ENCODE measurements at regions not wholly inside any gene's neighbourhood (a gene's known extent, or its start where the extent isn't known, plus 50 kb on each side); places are given as distances from the start of the nearest gene placed in this dataset.

DNA sequence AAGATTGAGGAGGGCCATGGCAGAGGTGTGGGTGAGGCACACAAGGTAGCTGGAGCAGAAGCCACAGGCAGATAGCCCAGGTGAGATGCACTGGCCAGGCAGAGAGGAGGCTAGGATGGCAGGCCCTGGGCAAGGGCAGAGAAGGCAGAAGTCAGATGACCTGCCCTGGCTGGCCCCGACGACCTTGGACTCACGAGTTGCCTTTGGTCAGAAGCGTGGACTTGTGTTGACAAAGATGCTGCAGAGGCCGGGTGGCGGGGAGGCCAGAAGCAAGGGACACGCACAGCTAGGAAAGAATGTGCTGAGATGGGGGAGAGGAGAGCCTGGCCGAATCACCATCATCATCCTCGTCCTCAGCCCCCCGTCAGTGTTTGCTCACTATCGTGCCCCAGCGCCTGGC is 123.7 kb downstream of the RBFOX3 start:
- Histone ChIP-seq H3K4me3 (no peak overlapping the region), H3K9me3 (no peaks in the 10 kb centered on the region), H3K36me3 (no peaks in the 10 kb centered on the region), H3K4me1 (no peaks in the 10 kb centered on the region), H3K27ac (no peak overlapping the region), H3K27me3 (no peaks in the 10 kb centered on the region)
- TF ChIP-seq POLR2A (IDR thresholded peaks at IDR 0.05) (no peak), CTCF (IDR thresholded peaks at IDR 0.05) (no peak)
- DNase-seq: no peak
- intact Hi-C loops (cut with DNase I; ENCODE audit: low total_unique reads): no loop called here

- no peaks in the 10 kb centered on the region for H3K9me3 ChIP-seq
- TF ChIP-seq CTCF (IDR thresholded peaks at IDR 0.05) (no peak), POLR2A (IDR thresholded peaks at IDR 0.05) (no peak)
- no peaks in the 10 kb centered on the region for H3K27me3 ChIP-seq
- intact Hi-C loops (cut with DNase I; ENCODE audit: low total_unique reads): no loop called here
- H3K4me1 ChIP-seq: no peaks in the 10 kb centered on the region
- DNase-seq: no peak
- H3K36me3 ChIP-seq: no peaks in the 10 kb centered on the region
- H3K4me3 ChIP-seq: no peak overlapping the region
- no peak overlapping the region for H3K27ac ChIP-seq
Measured at GRCh38 chr17:79485991-79486390, 124.9 kb downstream of the RBFOX3 start.

GRCh38 chr17:79485419-79485985 is 125.3 kb downstream of the RBFOX3 start:
- no peak for DNase-seq
- intact Hi-C loops (cut with DNase I; ENCODE audit: low total_unique reads): no loop called here
- H3K36me3 ChIP-seq: no peaks in the 10 kb centered on the region
- TF ChIP-seq POLR2A (IDR thresholded peaks at IDR 0.05) (no peak), CTCF (IDR thresholded peaks at IDR 0.05) (no peak)
- H3K27me3 ChIP-seq: no peaks in the 10 kb centered on the region
- no peaks in the 10 kb centered on the region for H3K9me3 ChIP-seq
- no peak overlapping the region for H3K4me3 ChIP-seq
- H3K4me1 ChIP-seq: no peaks in the 10 kb centered on the region
- no peak overlapping the region for H3K27ac ChIP-seq

DNA sequence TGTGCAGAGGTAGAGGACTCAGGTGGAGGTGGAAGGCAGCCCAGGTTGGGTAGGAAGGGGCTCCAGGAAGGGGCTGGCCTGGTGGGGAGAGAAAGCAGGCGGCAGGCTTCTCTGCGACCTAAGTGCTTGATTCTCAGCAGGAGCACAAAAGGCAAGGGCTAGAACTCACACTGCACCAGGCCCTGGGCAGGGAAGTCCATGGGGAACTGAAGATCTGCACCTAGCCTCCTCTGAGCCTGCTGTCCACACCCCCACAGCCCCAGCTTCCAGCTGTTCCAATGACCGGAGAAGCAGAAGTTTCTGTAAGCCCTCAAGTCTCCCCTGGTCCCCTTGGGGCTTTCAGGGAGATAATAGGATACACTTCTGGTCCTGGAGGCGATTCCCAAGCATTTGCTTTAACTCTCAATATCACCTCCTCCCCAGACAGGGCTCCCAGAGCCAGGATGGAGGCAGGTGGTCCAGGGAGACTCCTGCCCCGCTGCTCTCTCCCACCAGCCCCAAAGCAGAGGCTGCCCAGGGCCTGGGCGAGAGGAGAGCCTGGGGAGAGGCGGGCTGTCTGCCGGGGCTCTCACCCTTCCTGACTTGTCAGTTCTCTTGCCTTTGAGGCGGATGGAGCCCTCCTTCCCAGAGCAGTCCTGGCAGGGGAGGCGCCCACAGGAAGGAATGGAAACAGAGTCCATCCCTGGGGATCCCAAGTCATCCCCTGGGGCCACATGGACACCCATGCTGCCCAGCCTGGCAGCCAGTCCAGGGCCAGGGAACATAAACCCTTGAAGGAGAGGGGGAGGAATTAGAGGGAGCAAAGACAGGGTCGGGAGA is 126.0 kb downstream of the RBFOX3 start:
- no peaks in the 10 kb centered on the region for H3K27me3 ChIP-seq
- TF ChIP-seq CTCF (IDR thresholded peaks at IDR 0.05) (no peak), POLR2A (IDR thresholded peaks at IDR 0.05) (no peak)
- intact Hi-C loops (cut with DNase I; ENCODE audit: low total_unique reads): no loop called here

DNA sequence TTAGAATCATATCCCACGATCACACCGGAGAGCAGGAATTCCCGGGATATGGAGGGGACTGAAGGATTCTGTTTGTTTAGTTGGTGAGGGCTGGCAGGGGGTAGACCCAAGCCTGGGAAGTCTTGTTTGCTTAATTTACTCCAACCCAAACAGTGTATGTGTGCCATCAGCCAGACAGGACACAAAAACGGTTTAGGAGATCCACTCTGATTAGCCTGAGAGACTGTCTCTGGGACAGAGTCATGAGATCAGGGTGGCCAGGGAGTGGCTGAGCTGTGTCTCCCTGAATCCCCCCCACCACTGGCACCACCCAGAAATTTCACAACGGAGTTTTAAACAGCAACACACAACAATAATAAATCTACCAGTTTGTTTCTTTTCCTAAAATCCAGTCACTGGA is 127.0 kb downstream of the RBFOX3 start:
- no peak for DNase-seq
- H3K4me3 ChIP-seq: no peak overlapping the region
- intact Hi-C loops (cut with DNase I; ENCODE audit: low total_unique reads): no loop called here
- no peaks in the 10 kb centered on the region for H3K36me3 ChIP-seq
- TF ChIP-seq CTCF (IDR thresholded peaks at IDR 0.05) (no peak), POLR2A (IDR thresholded peaks at IDR 0.05) (no peak)
- no peak overlapping the region for H3K27ac ChIP-seq
- H3K9me3 ChIP-seq: no peaks in the 10 kb centered on the region
- no peaks in the 10 kb centered on the region for H3K27me3 ChIP-seq
- H3K4me1 ChIP-seq: no peaks in the 10 kb centered on the region

More for the DNA sequence above, 126.0 kb downstream of the RBFOX3 start:
- H3K36me3 ChIP-seq: no peaks in the 10 kb centered on the region
- no peak overlapping the region for H3K27ac ChIP-seq
- no peaks in the 10 kb centered on the region for H3K4me1 ChIP-seq
- no peaks in the 10 kb centered on the region for H3K9me3 ChIP-seq
- no peak for DNase-seq
- no peak overlapping the region for H3K4me3 ChIP-seq

Measured in uterus (tissue), 3 donors.